ENCODE measurements at regions not wholly inside any gene's neighbourhood (a gene's known extent, or its start where the extent isn't known, plus 50 kb on each side); places are given as distances from the start of the nearest gene placed in this dataset.

- no peaks in the 10 kb centered on the region for H3K27me3 ChIP-seq
- H3K4me1 ChIP-seq = no peaks in the 10 kb centered on the region
- no peak overlapping the region for H3K27ac ChIP-seq
- WGBS, 2 donors = 89 to 92% methylated on average over 5 of the region's 5 CpGs
- DNase-seq (no peak), ATAC-seq (no peak)
- no peak for TF ChIP-seq POLR2A (IDR thresholded peaks at IDR 0.05)
- TF ChIP-seq, protein P1, sequence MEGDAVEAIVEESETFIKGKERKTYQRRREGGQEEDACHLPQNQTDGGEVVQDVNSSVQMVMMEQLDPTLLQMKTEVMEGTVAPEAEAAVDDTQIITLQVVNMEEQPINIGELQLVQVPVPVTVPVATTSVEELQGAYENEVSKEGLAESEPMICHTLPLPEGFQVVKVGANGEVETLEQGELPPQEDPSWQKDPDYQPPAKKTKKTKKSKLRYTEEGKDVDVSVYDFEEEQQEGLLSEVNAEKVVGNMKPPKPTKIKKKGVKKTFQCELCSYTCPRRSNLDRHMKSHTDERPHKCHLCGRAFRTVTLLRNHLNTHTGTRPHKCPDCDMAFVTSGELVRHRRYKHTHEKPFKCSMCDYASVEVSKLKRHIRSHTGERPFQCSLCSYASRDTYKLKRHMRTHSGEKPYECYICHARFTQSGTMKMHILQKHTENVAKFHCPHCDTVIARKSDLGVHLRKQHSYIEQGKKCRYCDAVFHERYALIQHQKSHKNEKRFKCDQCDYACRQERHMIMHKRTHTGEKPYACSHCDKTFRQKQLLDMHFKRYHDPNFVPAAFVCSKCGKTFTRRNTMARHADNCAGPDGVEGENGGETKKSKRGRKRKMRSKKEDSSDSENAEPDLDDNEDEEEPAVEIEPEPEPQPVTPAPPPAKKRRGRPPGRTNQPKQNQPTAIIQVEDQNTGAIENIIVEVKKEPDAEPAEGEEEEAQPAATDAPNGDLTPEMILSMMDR (IDR thresholded peaks at IDR 0.05) = no peak
- no peaks in the 10 kb centered on the region for H3K36me3 ChIP-seq (replicated peaks in 1 of 2; ENCODE audit: insufficient read depth in 1 of 2, low read depth in 2 of 2)
- no peak overlapping the region for H3K4me3 ChIP-seq
- H3K9me3 ChIP-seq = peaks cover 0 to 8% (median 0%) of the 10 kb centered on the region in 3 donors
- intact Hi-C loops (cut with DNase I) = no loop called here
Measured at GRCh38 chr6:14270142-14270893, 152.7 kb downstream of the CD83 start.

- no peaks in the 10 kb centered on the region for H3K36me3 ChIP-seq (replicated peaks in 1 of 2; ENCODE audit: insufficient read depth in 1 of 2, low read depth in 2 of 2)
- no peaks in the 10 kb centered on the region for H3K27me3 ChIP-seq
- ATAC-seq (no peak), DNase-seq (peak in 1 of 4 donors; percentile 32)
- 73 to 79% methylated on average over 11 of the region's 11 CpGs for WGBS, 2 donors
- no peak for TF ChIP-seq POLR2A (IDR thresholded peaks at IDR 0.05)
- peaks cover 0 to 8% (median 0%) of the 10 kb centered on the region in 3 donors for H3K9me3 ChIP-seq
- H3K4me1 ChIP-seq = no peaks in the 10 kb centered on the region
- H3K27ac ChIP-seq = no peak overlapping the region
- no peak overlapping the region for H3K4me3 ChIP-seq
- intact Hi-C loops (cut with DNase I) = no loop called here
Measured at GRCh38 chr6:14270925-14271788, 153.6 kb downstream of the CD83 start.

- DNase-seq (no peak), ATAC-seq (no peak)
- Histone ChIP-seq H3K4me3 (no peak overlapping the region), H3K36me3 (replicated peaks in 1 of 2; ENCODE audit: insufficient read depth in 1 of 2, low read depth in 2 of 2) (no peaks in the 10 kb centered on the region), H3K27me3 (no peaks in the 10 kb centered on the region), H3K9me3 (peaks cover 0 to 8% (median 0%) of the 10 kb centered on the region in 3 donors), H3K4me1 (no peaks in the 10 kb centered on the region), H3K27ac (no peak overlapping the region)
- no peak for TF ChIP-seq POLR2A (IDR thresholded peaks at IDR 0.05)
- TF ChIP-seq, protein P1 (IDR thresholded peaks at IDR 0.05) = no peak
- intact Hi-C loops (cut with DNase I) = no loop called here
- 47 to 52% methylated on average over 4 of the region's 4 CpGs for WGBS, 2 donors
Measured at GRCh38 chr6:14271789-14272736, 154.5 kb downstream of the CD83 start.

- TF ChIP-seq, protein P1 (IDR thresholded peaks at IDR 0.05) = no peak
- no peak for TF ChIP-seq POLR2A (IDR thresholded peaks at IDR 0.05)
- H3K9me3 ChIP-seq = peaks cover 0 to 8% (median 0%) of the 10 kb centered on the region in 3 donors
- 90 to 94% methylated on average over 1 of the region's 1 CpG for WGBS, 2 donors
Measured at GRCh38 chr6:14272737-14273085, 155.1 kb downstream of the CD83 start.

More at GRCh38 chr6:14272737-14273085, 155.1 kb downstream of the CD83 start:
- H3K36me3 ChIP-seq (replicated peaks in 1 of 2; ENCODE audit: insufficient read depth in 1 of 2, low read depth in 2 of 2) = no peaks in the 10 kb centered on the region
- H3K4me1 ChIP-seq = no peaks in the 10 kb centered on the region
- intact Hi-C loops (cut with DNase I) = no loop called here
- H3K27ac ChIP-seq = no peak overlapping the region
- DNase-seq = no peak
- H3K4me3 ChIP-seq = no peak overlapping the region
- no peaks in the 10 kb centered on the region for H3K27me3 ChIP-seq
- no peak for ATAC-seq

Data from body of pancreas (tissue), 4 donors.